Activated CD4-positive, alpha-beta memory T cell treated with anti-CD3 and anti-CD28 coated beads, Interleukin-2, amount 10 ng/mL, durations not matched to agents 7 days and 5 days (primary cell): ENCODE measurements at regions not wholly inside any gene's neighbourhood (a gene's known extent, or its start where the extent isn't known, plus 50 kb on each side); places are given as distances from the start of the nearest gene placed in this dataset.
"Not testable (repeated sequence)": the region's sequence is repeated elsewhere in the genome, so short reads cannot be mapped to it uniquely, and the experiment has no call there.

Source experiments
- CTCF ChIA-PET: fragments of 350-600 bp; sonication (Branson Sonifier 250); formaldehyde crosslinking; loops from one replicate; lab custom pipeline; 2021; ENCODE audit warnings: antibody characterized with exemption, inconsistent platforms; lab: Charles Lee
- POLR2A ChIA-PET: fragments of 350-600 bp; sonication (Branson Sonifier 250); formaldehyde crosslinking; loops from one replicate; lab custom pipeline; 2021; ENCODE audit warnings: antibody characterized with exemption; lab: Charles Lee
- DNase-seq: peaks from one replicate; pipeline ENCODE4 v3.0.0-alpha.2; 2020
- H3K27ac Mint-ChIP-seq: one replicate; pipeline ENCODE4 v1.8.0; 2021; ENCODE audit warnings: mild to moderate bottlenecking, mixed read lengths
- H3K27me3 Mint-ChIP-seq: one replicate; pipeline ENCODE4 v1.8.0; 2021; ENCODE audit warnings: mixed read lengths
- H3K36me3 Mint-ChIP-seq: one replicate; pipeline ENCODE4 v1.8.0; 2021; ENCODE audit warnings: low read depth, mixed read lengths
- H3K4me1 Mint-ChIP-seq: one replicate; pipeline ENCODE4 v1.8.0; 2021; ENCODE audit warnings: mixed read lengths
- H3K4me3 Mint-ChIP-seq: one replicate; pipeline ENCODE4 v1.8.0; 2021; ENCODE audit warnings: mild to moderate bottlenecking, mixed read lengths
- H3K9me3 Mint-ChIP-seq: one replicate; pipeline ENCODE4 v1.8.0; 2021; ENCODE audit warnings: mixed read lengths

DNA sequence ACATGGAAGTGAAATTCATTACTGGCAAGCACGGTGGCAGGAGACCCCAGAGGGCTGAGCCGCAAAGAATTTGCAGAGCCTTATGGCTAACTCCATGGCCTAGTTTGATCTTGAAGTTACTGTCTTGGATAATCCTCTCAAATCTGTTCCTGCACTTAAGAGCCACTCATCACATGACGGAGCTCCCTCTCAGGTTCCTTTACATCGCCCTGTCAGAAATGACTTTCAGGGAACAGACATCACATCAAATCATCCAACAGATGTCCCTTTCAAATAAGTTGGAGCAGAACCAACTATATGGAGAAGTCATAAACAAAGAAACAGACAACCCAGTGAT is 328.8 kb upstream of the THBS1 start:
- Mint-ChIP-seq H3K27ac (no peak overlapping the region), H3K27me3 (peaks cover 7% of the 10 kb centered on the region), H3K9me3 (no peaks in the 10 kb centered on the region), H3K4me3 (no peak overlapping the region), H3K4me1 (peaks cover 3% of the 10 kb centered on the region), H3K36me3 (no peaks in the 10 kb centered on the region)
- no peak for DNase-seq
- POLR2A ChIA-PET, result no interaction called here
- CTCF ChIA-PET, result no interaction called here

DNA sequence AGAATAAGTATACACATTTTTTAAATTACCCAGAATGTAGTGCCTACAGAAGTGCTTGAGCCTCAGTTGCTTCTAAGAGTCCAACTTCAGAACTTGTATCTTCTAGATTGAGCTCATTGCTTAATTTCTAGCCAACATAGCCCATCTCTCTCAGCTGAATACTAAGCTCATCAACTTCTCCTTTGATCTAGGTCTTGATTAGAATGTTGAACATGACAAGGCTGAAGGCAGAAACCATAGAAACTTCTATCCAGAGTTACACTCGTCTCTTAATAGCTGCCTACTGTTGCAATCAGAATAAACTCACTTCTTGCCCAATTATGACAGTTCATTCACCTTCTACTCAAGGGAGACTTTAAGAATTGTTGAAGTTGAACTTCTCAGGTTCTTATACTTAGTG is 327.3 kb upstream of the THBS1 start:
- no peaks in the 10 kb centered on the region for H3K9me3 Mint-ChIP-seq
- ChIA-PET CTCF (no interaction called here), POLR2A (no interaction called here)
- no peak for DNase-seq
- no peak overlapping the region for H3K27ac Mint-ChIP-seq
- H3K4me1 Mint-ChIP-seq, result peaks cover 3% of the 10 kb centered on the region
- no peak overlapping the region for H3K4me3 Mint-ChIP-seq
- peaks cover 9% of the 10 kb centered on the region for H3K27me3 Mint-ChIP-seq
- H3K36me3 Mint-ChIP-seq, result no peaks in the 10 kb centered on the region

DNA sequence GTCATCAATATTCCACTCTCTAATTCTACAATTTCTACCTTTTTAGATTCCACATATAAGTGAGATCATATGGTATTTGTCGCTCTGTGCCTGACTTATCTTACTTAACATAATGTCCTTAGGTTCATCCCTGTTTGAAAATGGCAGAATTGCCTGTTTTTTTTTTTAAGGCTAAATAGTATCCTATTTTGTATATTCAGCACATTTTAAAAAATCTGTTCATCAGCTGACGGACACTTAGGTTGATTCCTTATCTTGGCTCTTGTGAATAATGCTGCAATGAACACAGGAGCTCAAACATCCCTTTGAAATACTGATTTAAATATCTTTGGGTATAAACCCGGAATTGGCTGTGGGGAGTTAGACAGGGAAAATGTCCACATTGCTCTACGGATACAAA is 326.7 kb upstream of the THBS1 start:
- Mint-ChIP-seq H3K27me3 (peaks cover 9% of the 10 kb centered on the region), H3K27ac (no peak overlapping the region), H3K4me1 (peaks cover 3% of the 10 kb centered on the region), H3K9me3 (no peaks in the 10 kb centered on the region), H3K36me3 (no peaks in the 10 kb centered on the region), H3K4me3 (no peak overlapping the region)
- no peak for DNase-seq
- ChIA-PET CTCF (no interaction called here), POLR2A (no interaction called here)

DNA sequence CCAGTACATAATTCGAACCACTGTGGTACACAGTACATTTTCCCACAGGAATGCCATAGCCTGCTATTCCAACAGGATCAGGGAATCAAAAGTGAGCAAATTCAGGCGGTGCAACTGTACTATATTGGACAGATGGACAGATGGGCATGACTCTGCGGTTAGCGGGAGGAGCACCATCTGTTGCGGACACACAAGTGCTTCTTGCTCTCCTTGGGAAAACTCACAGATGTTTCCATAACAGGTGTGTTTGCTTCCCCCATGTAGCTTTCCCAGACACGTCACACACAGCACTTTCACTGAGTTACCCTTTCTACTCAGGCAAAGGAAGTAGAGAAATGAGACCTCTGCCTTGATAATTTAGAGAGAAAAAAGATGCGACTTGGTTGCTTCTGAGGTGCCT is 325.1 kb upstream of the THBS1 start:
- ChIA-PET CTCF (no interaction called here), POLR2A (no interaction called here)
- Mint-ChIP-seq H3K4me3 (no peak overlapping the region), H3K9me3 (no peaks in the 10 kb centered on the region), H3K36me3 (no peaks in the 10 kb centered on the region), H3K4me1 (no peaks in the 10 kb centered on the region), H3K27ac (no peak overlapping the region), H3K27me3 (peaks cover 9% of the 10 kb centered on the region)
- DNase-seq, result no peak

DNA sequence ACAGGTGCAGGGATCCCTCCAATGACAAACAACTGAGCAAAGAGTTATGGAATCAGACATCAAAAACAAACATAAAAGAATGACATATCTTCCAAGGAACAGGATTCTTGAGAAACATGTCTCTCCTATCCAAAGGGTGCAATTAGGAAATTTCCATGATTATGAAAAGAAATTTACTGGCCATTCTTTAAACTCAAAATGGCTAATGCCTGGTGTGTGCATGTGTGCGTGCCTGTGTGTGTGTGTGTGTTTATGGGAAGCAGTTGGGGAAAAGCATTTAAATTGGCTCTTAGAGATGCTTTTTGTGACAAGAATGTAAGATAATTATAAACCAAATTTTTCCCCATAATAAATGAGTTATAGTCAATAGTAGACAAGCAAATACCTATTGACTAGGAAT is 320.5 kb upstream of the THBS1 start:
- CTCF ChIA-PET, result no interaction called here
- Mint-ChIP-seq H3K4me1 (peaks cover 13% of the 10 kb centered on the region), H3K9me3 (no peaks in the 10 kb centered on the region), H3K27me3 (peaks cover 13% of the 10 kb centered on the region), H3K36me3 (no peaks in the 10 kb centered on the region), H3K27ac (no peak overlapping the region), H3K4me3 (no peak overlapping the region)
- no peak for DNase-seq
- POLR2A ChIA-PET, result no interaction called here

DNA sequence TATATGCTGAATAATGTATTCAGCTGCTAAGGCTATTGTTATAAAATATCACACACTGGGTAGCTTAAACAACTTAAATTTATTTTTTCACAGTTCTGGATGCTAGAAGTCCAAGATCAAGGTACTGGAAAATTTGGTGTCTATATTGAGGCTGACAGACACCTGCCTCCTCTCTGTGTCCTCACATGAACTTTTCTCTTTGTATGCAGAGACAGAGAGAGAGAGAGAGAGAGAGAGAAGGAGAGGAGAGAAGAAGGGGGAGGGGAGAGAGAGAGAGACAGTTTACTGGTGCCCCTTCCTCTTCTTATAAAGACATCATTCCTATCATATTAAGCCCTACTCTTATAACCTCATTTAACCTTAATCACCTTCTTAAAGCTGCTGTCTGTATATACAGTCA is 320.1 kb upstream of the THBS1 start:
- Mint-ChIP-seq H3K27me3 (peaks cover 13% of the 10 kb centered on the region), H3K4me1 (peaks cover 13% of the 10 kb centered on the region), H3K27ac (no peak overlapping the region), H3K9me3 (no peaks in the 10 kb centered on the region), H3K36me3 (no peaks in the 10 kb centered on the region), H3K4me3 (no peak overlapping the region)
- CTCF ChIA-PET, result no interaction called here
- POLR2A ChIA-PET, result no interaction called here
- DNase-seq, result no peak

DNA sequence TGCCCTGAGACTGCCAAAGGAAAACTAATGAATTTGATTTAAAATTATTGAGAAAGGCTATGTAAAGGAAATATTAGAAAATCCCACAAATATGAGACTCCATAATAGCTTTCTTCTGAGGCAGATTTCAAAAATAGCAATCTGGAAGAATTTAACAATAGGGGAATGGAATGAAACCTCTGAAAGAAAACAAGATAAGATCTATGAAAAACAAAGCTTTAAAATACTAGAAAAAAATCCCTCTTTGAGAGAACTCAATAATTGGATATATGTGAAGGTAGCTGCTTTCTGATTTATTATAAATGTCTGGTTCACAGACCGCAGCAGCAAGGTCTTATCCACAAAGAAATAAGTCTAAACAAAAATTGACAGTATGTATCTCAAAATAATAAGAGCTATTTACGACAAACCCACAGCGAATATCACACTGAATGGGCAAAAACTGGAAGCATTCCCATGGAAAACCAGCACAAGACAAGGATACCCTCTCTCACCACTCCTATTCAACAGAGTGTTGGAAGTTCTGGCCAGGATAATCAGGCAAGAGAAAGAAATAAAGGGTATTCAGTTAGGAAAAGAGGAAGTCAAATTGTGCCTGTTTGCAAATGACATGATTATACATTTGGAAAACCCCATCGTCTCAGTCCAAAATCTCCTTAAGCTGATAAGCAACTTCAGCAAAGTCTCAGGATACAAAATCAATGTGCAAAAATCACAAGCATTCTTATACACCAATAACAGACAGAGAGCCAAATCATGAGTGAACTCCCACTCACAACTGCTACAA is 319.3 kb upstream of the THBS1 start:
- DNase-seq, CTCF ChIA-PET: not testable (repeated sequence)

DNA sequence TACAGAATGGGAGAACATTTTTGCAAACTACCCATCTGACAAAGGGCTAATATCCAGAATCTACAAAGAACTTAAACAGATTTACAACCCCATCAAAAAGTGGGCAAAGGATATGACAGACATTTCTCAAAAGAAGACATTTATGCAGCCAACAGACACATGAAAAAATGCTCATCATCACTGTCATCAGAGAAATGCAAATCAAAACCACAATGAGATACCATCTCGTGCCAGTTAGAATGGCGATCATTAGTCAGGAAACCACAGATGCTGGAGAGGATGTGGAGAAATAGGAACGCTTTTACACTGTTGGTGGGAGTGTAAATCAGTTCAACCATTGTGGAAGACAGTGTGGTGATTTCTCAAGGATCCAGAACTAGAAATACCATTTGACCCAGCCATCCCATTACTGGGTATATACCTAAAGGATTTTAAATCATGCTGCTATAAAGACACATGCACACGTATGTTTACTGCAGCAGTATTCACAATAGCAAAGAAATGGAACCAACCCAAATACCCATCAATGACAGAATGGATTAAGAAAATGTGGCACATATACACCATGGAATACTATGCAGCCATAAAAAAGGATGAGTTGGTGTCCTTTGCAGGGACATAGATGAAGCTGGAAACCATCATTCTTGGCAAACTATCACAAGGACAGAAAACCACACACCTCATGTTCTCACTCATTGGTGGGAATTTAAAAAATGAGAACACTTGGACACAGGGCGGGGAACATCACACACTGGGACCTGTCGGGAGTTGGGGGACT is 317.7 kb upstream of the THBS1 start:
- H3K36me3 Mint-ChIP-seq, POLR2A ChIA-PET, CTCF ChIA-PET, H3K9me3 Mint-ChIP-seq, H3K27me3 Mint-ChIP-seq, H3K27ac Mint-ChIP-seq, H3K4me3 Mint-ChIP-seq, DNase-seq: not testable (repeated sequence)
- peaks cover 13% of the 10 kb centered on the region for H3K4me1 Mint-ChIP-seq

More for the DNA sequence above, 319.3 kb upstream of the THBS1 start:
- POLR2A ChIA-PET, H3K27ac Mint-ChIP-seq, H3K4me3 Mint-ChIP-seq, H3K9me3 Mint-ChIP-seq, H3K36me3 Mint-ChIP-seq: not testable (repeated sequence)
- H3K4me1 Mint-ChIP-seq, result peaks cover 13% of the 10 kb centered on the region
- peaks cover 13% of the 10 kb centered on the region for H3K27me3 Mint-ChIP-seq

DNA sequence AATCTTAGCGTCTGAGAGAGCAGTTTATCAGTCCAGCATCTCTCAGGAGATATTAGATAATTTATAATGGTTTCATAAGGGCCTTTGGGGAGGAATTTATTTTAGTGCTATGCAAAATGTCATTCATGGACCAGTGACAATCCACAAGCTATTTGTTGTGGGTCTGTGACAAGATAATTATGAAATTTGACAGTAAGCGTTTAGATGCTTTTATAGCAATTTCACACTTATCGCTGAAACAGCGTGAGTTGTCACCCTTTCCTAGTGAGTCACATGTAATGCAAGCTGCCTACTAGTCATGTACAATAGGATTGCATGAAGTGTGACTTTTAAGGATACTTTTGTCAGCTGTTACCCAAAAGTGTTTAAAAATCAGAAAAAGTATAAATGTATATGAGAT is 315.6 kb upstream of the THBS1 start:
- H3K9me3 Mint-ChIP-seq, result no peaks in the 10 kb centered on the region
- no peak for DNase-seq
- no peaks in the 10 kb centered on the region for H3K36me3 Mint-ChIP-seq
- H3K4me3 Mint-ChIP-seq, result no peak overlapping the region
- H3K4me1 Mint-ChIP-seq, result peaks cover 13% of the 10 kb centered on the region
- CTCF ChIA-PET, result no interaction called here
- no peak overlapping the region for H3K27ac Mint-ChIP-seq
- POLR2A ChIA-PET, result no interaction called here
- peaks cover 9% of the 10 kb centered on the region for H3K27me3 Mint-ChIP-seq

DNA sequence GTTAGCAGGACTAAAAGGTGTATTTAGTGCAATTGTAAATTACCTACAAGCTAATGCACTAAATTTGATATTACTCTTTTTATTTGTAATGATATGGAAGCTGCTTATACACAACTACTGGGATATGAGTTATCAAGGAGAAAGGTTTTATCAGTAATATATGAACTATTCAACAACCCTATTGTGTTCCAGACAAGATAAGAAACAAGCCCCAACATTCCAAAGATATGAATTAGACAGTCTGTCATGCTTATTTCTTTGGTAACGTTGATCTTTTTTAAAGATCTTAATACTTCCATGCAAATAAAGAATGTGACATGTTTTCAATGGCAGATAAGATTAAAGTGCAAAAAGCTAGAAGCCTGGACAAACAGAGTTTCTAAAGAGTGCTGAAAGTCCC is 314.0 kb upstream of the THBS1 start:
- Mint-ChIP-seq H3K27ac (no peak overlapping the region), H3K36me3 (no peaks in the 10 kb centered on the region), H3K4me1 (peaks cover 13% of the 10 kb centered on the region), H3K27me3 (peaks cover 3% of the 10 kb centered on the region), H3K4me3 (no peak overlapping the region), H3K9me3 (no peaks in the 10 kb centered on the region)
- POLR2A ChIA-PET, result no interaction called here
- CTCF ChIA-PET, result no interaction called here
- DNase-seq, result no peak

DNA sequence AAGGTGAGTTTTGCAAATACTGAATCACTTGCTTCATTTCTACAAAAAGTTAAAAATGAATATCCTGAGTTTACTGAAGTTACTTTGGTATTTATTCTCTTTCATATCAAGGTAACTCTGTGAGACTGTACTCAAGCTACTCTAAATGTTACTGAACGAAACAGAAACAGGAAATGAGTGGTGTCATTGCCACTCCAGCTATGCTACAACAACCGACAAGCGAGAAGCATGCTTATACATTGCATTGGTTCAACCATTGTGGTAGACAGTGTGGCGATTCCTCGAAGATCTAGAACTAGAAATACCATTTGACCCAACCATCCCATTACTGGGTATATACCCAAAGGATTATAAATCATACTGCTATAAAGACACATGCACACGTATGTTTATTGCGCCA is 313.2 kb upstream of the THBS1 start:
- Mint-ChIP-seq H3K27me3 (no peaks in the 10 kb centered on the region), H3K4me3 (no peak overlapping the region), H3K27ac (no peak overlapping the region), H3K9me3 (no peaks in the 10 kb centered on the region), H3K36me3 (no peaks in the 10 kb centered on the region), H3K4me1 (peaks cover 9% of the 10 kb centered on the region)
- POLR2A ChIA-PET, result no interaction called here
- CTCF ChIA-PET, result no interaction called here
- no peak for DNase-seq

DNA sequence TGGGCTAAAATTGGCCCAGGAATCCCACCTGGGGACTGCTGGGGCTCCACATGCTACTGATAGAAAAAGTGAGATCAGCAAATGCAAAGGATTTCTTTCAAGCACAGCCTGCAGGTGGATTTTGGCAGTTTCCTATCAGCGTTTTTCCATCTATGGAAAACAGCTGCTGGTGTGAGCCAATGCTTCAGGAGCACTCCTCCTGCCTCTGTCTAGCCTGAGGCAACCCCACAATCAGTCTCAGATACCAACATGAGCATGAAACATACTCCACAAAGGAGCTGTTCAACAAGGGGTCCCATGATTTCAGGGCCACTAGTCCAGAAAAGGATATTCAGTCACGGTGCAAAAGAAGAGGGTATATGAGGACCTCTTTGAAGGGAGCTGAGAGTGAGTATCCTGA is 311.5 kb upstream of the THBS1 start:
- H3K9me3 Mint-ChIP-seq, result no peaks in the 10 kb centered on the region

DNA sequence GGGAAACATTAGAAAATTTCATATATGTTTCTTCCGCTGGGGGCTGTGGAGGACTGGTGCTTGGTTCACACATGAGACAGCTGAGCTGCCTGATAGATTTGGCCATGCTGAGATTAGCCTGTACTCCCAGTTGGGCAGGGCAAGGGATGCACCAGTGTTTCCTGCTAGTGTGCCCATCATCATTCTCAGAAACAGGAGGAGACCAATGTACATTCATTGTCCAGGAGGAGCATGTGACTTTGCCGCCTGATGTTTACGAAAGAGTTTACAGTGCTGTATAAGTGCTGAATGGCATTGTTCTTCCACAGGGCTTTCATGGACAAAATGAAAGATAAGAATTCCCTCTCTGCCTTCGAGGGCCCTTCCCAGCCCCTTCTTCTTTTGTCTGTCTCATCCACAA is 311.1 kb upstream of the THBS1 start:
- no peaks in the 10 kb centered on the region for H3K36me3 Mint-ChIP-seq
- no peak overlapping the region for H3K27ac Mint-ChIP-seq
- no peak overlapping the region for H3K4me3 Mint-ChIP-seq
- DNase-seq, result no peak
- no peaks in the 10 kb centered on the region for H3K4me1 Mint-ChIP-seq
- no peaks in the 10 kb centered on the region for H3K9me3 Mint-ChIP-seq
- H3K27me3 Mint-ChIP-seq, result no peaks in the 10 kb centered on the region
- ChIA-PET POLR2A (no interaction called here), CTCF (no interaction called here)

More for the DNA sequence above, 311.5 kb upstream of the THBS1 start:
- H3K27ac Mint-ChIP-seq, result no peak overlapping the region
- DNase-seq, result no peak
- no peaks in the 10 kb centered on the region for H3K36me3 Mint-ChIP-seq
- no peaks in the 10 kb centered on the region for H3K27me3 Mint-ChIP-seq
- POLR2A ChIA-PET, result no interaction called here
- no peak overlapping the region for H3K4me3 Mint-ChIP-seq
- CTCF ChIA-PET, result no interaction called here
- no peaks in the 10 kb centered on the region for H3K4me1 Mint-ChIP-seq
